ENCODE measurements at regions not wholly inside any gene's neighbourhood (a gene's known extent, or its start where the extent isn't known, plus 50 kb on each side); places are given as distances from the start of the nearest gene placed in this dataset.
"Not testable (repeated sequence)": the region's sequence is repeated elsewhere in the genome, so short reads cannot be mapped to it uniquely, and the experiment has no call there.

- no peak for DNase-seq (ENCODE audit: low read depth)
- H3K4me3 ChIP-seq (ENCODE audit: control insufficient read depth, low read depth, low read length), result no peak overlapping the region
- no peak for TF ChIP-seq CTCF (conservative IDR thresholded peaks at IDR 0.05; ENCODE audit: control insufficient read depth, insufficient read depth, low read depth, low read length)
These were observed 50.2 kb upstream of the THSD7B start for GRCh38 chr2:136715146-136715545.

GRCh38 chr2:136714452-136714951 lies 50.8 kb upstream of the THSD7B start:
- TF ChIP-seq CTCF (conservative IDR thresholded peaks at IDR 0.05; ENCODE audit: control insufficient read depth, insufficient read depth, low read depth, low read length), result no peak
- no peak overlapping the region for H3K4me3 ChIP-seq (ENCODE audit: control insufficient read depth, low read depth, low read length)
- no peak for DNase-seq (ENCODE audit: low read depth)

- TF ChIP-seq CTCF (conservative IDR thresholded peaks at IDR 0.05; ENCODE audit: control insufficient read depth, insufficient read depth, low read depth, low read length), result no peak
- no peak for DNase-seq (ENCODE audit: low read depth)
- no peak overlapping the region for H3K4me3 ChIP-seq (ENCODE audit: control insufficient read depth, low read depth, low read length)
These were observed 51.6 kb upstream of the THSD7B start for GRCh38 chr2:136713739-136714138.

- H3K4me3 ChIP-seq (ENCODE audit: control insufficient read depth, low read depth, low read length), result no peak overlapping the region
- no peak for DNase-seq (ENCODE audit: low read depth)
- no peak for TF ChIP-seq CTCF (conservative IDR thresholded peaks at IDR 0.05; ENCODE audit: control insufficient read depth, insufficient read depth, low read depth, low read length)
These were observed 60.0 kb upstream of the THSD7B start for GRCh38 chr2:136705336-136705735.

- no peak for TF ChIP-seq CTCF (conservative IDR thresholded peaks at IDR 0.05; ENCODE audit: control insufficient read depth, insufficient read depth, low read depth, low read length)
- no peak overlapping the region for H3K4me3 ChIP-seq (ENCODE audit: control insufficient read depth, low read depth, low read length)
- DNase-seq (ENCODE audit: low read depth), result no peak
These were observed 62.1 kb upstream of the THSD7B start for GRCh38 chr2:136703214-136703613.

GRCh38 chr2:136696438-136696837 lies 68.9 kb upstream of the THSD7B start:
- H3K4me3 ChIP-seq (ENCODE audit: control insufficient read depth, low read depth, low read length), result no peak overlapping the region
- no peak for DNase-seq (ENCODE audit: low read depth)
- no peak for TF ChIP-seq CTCF (conservative IDR thresholded peaks at IDR 0.05; ENCODE audit: control insufficient read depth, insufficient read depth, low read depth, low read length)

GRCh38 chr2:136693966-136694365 lies 71.4 kb upstream of the THSD7B start:
- no peak for DNase-seq (ENCODE audit: low read depth)
- no peak overlapping the region for H3K4me3 ChIP-seq (ENCODE audit: control insufficient read depth, low read depth, low read length)
- no peak for TF ChIP-seq CTCF (conservative IDR thresholded peaks at IDR 0.05; ENCODE audit: control insufficient read depth, insufficient read depth, low read depth, low read length)

GRCh38 chr2:136680079-136680478 lies 85.3 kb upstream of the THSD7B start:
- DNase-seq (ENCODE audit: low read depth); H3K4me3 ChIP-seq (ENCODE audit: control insufficient read depth, low read depth, low read length): not testable (repeated sequence)

All from fibroblast of mammary gland (primary cell).